Vagina (tissue), 2 donors: ENCODE measurements at regions not wholly inside any gene's neighbourhood (a gene's known extent, or its start where the extent isn't known, plus 50 kb on each side); places are given as distances from the start of the nearest gene placed in this dataset.

ENCODE experiments used
- POLR2A ChIP-seq, 2 donors: fragments of 450-650 bp; IDR thresholded peaks; one replicate each; pipeline ENCODE4 v1.6.1; 2017; ENCODE audit warnings: antibody characterized with exemption in 2 of 2, mild to moderate bottlenecking in 2 of 2, moderate library complexity in 2 of 2
- TF ChIP-seq, protein P1 (sequence below), 3 experiments: fragments of 450-650 bp in 2 of 3; fragments of 200-600 bp in 1 of 3; sonication (generic) in 1 of 3; IDR thresholded peaks; one replicate each; pipeline ENCODE4 v1.5.1; 2017 to 2019; ENCODE audit warnings: antibody characterized with exemption in 3 of 3, mild to moderate bottlenecking in 2 of 3, moderate library complexity in 2 of 3

GRCh38 chr2:47964277-47964676 is 58.0 kb upstream of the FBXO11 start:
- TF ChIP-seq, protein P1, sequence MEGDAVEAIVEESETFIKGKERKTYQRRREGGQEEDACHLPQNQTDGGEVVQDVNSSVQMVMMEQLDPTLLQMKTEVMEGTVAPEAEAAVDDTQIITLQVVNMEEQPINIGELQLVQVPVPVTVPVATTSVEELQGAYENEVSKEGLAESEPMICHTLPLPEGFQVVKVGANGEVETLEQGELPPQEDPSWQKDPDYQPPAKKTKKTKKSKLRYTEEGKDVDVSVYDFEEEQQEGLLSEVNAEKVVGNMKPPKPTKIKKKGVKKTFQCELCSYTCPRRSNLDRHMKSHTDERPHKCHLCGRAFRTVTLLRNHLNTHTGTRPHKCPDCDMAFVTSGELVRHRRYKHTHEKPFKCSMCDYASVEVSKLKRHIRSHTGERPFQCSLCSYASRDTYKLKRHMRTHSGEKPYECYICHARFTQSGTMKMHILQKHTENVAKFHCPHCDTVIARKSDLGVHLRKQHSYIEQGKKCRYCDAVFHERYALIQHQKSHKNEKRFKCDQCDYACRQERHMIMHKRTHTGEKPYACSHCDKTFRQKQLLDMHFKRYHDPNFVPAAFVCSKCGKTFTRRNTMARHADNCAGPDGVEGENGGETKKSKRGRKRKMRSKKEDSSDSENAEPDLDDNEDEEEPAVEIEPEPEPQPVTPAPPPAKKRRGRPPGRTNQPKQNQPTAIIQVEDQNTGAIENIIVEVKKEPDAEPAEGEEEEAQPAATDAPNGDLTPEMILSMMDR (IDR thresholded peaks at IDR 0.05) = no peak
- no peak for TF ChIP-seq POLR2A (IDR thresholded peaks at IDR 0.05)
